Mucosa of descending colon (tissue), 3 donors: ENCODE measurements at regions not wholly inside any gene's neighbourhood (a gene's known extent, or its start where the extent isn't known, plus 50 kb on each side); places are given as distances from the start of the nearest gene placed in this dataset.
"Not testable (repeated sequence)": the region's sequence is repeated elsewhere in the genome, so short reads cannot be mapped to it uniquely, and the experiment has no call there.

ENCODE experiments used
- ATAC-seq: fragments of 200-7000 bp; cut with Tn5 transposase; one replicate; pipeline ENCODE4 v1.9.1; 2020; ENCODE audit warnings: mild to moderate bottlenecking, moderate library complexity
- DNase-seq, 3 donors: peaks; one replicate each; pipeline ENCODE4 v3.0.0-alpha.2; 2020
- H3K36me3 ChIP-seq: fragments of 200-600 bp; one replicate; pipeline ENCODE4 v1.8.0; 2021; ENCODE audit warnings: low read depth, mild to moderate bottlenecking
- H3K4me1 ChIP-seq: fragments of 200-600 bp; one replicate; pipeline ENCODE4 v1.8.0; 2021; ENCODE audit warnings: low read depth, mild to moderate bottlenecking
- H3K4me3 ChIP-seq: fragments of 200-600 bp; one replicate; pipeline ENCODE4 v1.8.0; 2021; ENCODE audit warnings: mild to moderate bottlenecking
- H3K9me3 ChIP-seq: fragments of 200-600 bp; one replicate; pipeline ENCODE4 v1.8.0; 2021; ENCODE audit warnings: mild to moderate bottlenecking
- intact Hi-C, 2 donors: fragments of 100-400 bp; cut with DNase I in 1 of 2; cut with micrococcal nuclease in 1 of 2; formaldehyde crosslinking; loops; one replicate each; pipeline versions ENCODE4 v1.11.0 to v1.11.1; 2022; cut with DNase I, micrococcal nuclease
- TF ChIP-seq, protein P1 (sequence below): fragments of 200-600 bp; IDR thresholded peaks from one replicate; pipeline ENCODE4 v1.8.0; 2022; ENCODE audit warnings: antibody characterized with exemption, mild to moderate bottlenecking
- donor health status: DM: no; HTN: no; CAD: no; lungs with moderate emphysema.
- donor health status: DM: no; HTN: no; CAD: no.
- donor health status: DM: no; HTN: yes; CAD: no.

DNA sequence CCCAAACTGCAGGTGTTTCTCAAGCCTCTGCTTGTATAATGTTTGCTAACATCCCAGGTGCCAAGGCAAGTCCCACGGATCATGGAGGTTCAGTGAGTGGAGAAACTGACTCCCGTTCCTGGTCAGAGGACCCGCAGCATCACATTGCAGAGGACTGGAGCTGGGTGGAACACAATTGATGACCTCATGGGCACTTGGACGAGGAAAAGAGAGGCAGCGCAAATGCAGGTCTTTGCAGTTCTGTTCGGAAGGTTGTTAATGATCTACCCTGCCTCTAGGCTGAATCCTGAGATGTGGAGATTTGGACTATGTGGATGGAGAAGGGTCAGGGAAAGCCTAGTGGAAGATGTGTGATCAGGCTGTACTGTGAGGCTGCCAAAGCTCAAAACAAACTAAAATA lies 192.9 kb downstream of the DUSP10 start:
- TF ChIP-seq, protein P1, sequence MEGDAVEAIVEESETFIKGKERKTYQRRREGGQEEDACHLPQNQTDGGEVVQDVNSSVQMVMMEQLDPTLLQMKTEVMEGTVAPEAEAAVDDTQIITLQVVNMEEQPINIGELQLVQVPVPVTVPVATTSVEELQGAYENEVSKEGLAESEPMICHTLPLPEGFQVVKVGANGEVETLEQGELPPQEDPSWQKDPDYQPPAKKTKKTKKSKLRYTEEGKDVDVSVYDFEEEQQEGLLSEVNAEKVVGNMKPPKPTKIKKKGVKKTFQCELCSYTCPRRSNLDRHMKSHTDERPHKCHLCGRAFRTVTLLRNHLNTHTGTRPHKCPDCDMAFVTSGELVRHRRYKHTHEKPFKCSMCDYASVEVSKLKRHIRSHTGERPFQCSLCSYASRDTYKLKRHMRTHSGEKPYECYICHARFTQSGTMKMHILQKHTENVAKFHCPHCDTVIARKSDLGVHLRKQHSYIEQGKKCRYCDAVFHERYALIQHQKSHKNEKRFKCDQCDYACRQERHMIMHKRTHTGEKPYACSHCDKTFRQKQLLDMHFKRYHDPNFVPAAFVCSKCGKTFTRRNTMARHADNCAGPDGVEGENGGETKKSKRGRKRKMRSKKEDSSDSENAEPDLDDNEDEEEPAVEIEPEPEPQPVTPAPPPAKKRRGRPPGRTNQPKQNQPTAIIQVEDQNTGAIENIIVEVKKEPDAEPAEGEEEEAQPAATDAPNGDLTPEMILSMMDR: no peak
- Histone ChIP-seq H3K4me1 (no peaks in the 10 kb centered on the region), H3K36me3 (no peaks in the 10 kb centered on the region), H3K9me3 (no peaks in the 10 kb centered on the region), H3K4me3 (no peak overlapping the region)
- DNase-seq (no peak), ATAC-seq (no peak)
- intact Hi-C loops: no loop called here

DNA sequence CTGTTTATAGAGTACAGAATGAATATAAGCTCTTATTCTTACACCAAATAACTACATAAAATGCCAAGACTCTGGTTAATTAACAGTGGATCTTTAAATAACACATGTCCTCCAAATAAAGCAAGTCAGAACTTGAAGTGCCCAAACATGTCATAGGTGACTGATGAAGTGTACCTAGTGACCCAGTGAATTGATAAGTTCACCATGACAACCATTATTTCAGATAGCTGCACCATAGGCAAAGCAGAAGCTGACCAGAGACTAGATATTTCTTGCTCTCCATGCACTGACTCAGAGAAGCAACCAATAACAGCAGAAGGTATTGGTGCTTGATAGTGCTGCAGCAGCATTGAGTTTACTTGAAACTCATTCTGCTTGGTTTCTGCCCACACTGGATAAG lies 192.1 kb downstream of the DUSP10 start:
- TF ChIP-seq, protein P1: no peak
- Histone ChIP-seq H3K9me3 (no peaks in the 10 kb centered on the region), H3K4me1 (no peaks in the 10 kb centered on the region), H3K36me3 (no peaks in the 10 kb centered on the region), H3K4me3 (no peak overlapping the region)
- intact Hi-C loops: no loop called here
- no peak for DNase-seq
- no peak for ATAC-seq

DNA sequence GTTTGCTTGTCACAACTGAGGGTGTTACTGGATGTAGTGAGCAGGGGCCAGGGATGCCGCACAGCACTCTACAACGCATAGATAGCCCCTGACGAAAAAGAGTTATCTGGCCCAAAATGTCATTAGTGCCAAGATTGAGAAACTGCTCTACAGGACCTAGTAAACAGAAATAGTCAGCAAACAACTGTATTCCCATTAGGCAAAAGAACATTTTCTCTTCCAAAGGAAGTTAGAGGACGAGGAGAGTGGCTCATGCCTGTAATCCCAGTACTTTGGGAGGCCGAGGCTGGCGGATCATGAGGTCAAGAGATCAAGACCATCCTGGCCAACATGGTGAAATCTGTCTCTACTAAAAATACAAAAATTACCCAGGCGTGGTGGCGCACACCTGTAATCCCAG lies 189.1 kb downstream of the DUSP10 start:
- H3K9me3 ChIP-seq, H3K36me3 ChIP-seq, intact Hi-C loops, DNase-seq, H3K4me3 ChIP-seq, H3K4me1 ChIP-seq, ATAC-seq: not testable (repeated sequence)

DNA sequence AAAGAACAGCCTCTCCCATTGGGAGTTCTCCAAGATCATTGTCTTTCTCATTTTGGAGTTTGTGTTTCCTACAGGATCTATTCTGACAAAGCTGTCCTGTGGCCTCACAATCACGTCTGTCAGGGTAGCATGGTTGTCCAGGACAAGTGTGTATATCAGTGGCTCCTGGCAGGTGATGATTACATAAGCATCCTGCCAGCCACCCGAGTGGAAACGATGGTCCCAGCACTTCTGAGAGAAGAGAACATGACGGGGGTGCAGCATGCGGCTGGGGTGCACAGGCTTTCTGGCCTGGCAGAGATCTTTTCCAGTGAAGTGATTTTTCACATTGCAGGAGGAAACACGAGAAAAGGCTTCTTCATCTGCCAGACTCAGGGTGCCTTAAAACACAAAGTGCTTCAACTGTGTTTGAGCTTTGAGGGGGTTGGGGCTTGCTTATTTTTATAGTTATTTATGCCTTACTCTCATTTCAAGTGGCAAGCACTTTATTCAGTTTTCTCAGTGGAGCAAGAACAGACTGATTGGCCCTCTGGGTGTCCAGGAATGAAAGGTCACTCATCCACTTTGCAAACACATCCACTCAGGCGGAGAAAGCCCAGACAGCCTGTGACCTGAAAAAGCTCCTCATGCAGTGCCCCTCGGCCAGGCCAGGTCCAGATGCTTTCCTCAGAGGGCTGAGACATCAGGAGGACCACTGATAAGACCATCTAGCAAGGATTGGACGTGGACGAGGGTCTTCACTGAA lies 186.0 kb downstream of the DUSP10 start:
- H3K4me1 ChIP-seq: no peaks in the 10 kb centered on the region
- no peaks in the 10 kb centered on the region for H3K36me3 ChIP-seq
- H3K4me3 ChIP-seq: no peak overlapping the region
- TF ChIP-seq, protein P1: no peak
- DNase-seq (no peak), ATAC-seq (no peak)
- intact Hi-C loops: no loop called here
- no peaks in the 10 kb centered on the region for H3K9me3 ChIP-seq

DNA sequence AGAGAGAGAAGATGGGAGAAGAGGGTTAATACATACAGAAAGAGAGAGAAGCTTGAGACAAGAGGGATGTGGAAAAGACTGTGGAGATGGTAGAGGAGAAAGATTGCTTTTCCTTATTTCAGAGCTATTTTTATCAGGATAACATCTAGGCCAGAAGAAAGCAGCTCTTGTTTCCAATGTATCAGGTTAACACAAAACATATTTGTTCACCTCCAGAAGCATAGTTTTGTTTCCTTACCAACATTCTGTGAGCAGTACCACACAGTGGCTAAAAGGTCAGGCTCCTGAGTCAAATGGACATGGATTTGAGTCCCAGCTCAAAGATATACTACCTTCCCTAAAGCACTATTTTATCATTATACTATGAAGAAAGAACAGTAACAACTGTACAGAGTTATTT lies 185.5 kb downstream of the DUSP10 start:
- ATAC-seq (no peak), DNase-seq (no peak)
- Histone ChIP-seq H3K36me3 (no peaks in the 10 kb centered on the region), H3K9me3 (no peaks in the 10 kb centered on the region), H3K4me3 (no peak overlapping the region), H3K4me1 (no peaks in the 10 kb centered on the region)
- intact Hi-C loops: no loop called here
- TF ChIP-seq, protein P1: no peak

DNA sequence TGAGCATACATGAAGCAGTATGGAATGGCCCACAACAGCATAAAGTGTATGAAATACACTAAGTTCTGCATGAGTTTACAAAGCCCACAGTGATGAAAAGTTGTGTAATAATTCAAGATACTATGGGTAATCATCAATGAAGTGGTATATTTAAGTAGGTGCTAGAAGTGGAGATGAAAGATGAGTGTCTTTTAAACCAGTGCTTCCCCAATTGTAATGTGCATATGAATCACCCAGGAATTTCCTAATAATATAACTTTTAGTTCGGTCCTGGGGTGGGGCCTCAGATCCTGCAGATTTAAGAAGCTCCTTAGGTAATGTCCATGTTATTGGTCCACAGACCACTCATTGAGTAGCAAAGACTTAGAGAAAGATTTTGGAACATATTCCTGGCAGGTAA lies 184.9 kb downstream of the DUSP10 start:
- DNase-seq (no peak), ATAC-seq (no peak)
- no peak overlapping the region for H3K4me3 ChIP-seq
- H3K4me1 ChIP-seq: no peaks in the 10 kb centered on the region
- TF ChIP-seq, protein P1: no peak
- no peaks in the 10 kb centered on the region for H3K9me3 ChIP-seq
- intact Hi-C loops: no loop called here
- H3K36me3 ChIP-seq: no peaks in the 10 kb centered on the region
